A204.1 (cell line): ENCODE measurements at regions not wholly inside any gene's neighbourhood (a gene's known extent, or its start where the extent isn't known, plus 50 kb on each side); places are given as distances from the start of the nearest gene placed in this dataset.
"Not testable (repeated sequence)": the region's sequence is repeated elsewhere in the genome, so short reads cannot be mapped to it uniquely, and the experiment has no call there.

Source experiments
- FAIRE-seq: peaks from 2 replicates; lab custom pipeline; 2012; peaks lifted over from hg19 to GRCh38; lab: Jason Lieb, UNC

- no peak for FAIRE-seq
These were observed 302.8 kb upstream of the CRIM1 start for GRCh38 chr2:36052819-36053218.

DNA sequence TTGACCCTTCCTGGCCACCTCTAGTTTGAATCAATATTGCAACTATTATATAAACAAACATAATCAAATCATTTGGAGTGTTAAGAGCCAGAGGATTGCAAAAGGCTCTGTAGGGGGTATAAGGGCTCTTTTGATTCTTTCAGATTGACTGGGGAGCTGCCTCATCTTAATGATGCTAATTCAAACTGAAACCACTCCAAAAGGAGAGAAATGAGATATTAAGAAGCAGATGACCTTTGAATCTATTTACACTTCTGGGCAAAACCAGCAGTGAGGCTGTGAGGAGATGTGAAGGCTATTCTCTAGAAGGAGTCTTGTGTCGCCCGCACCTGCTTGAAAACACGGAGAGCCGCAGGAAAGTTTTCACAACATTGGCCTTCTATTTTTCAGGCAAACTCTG, 311.2 kb upstream of the CRIM1 start:
- FAIRE-seq = no peak

DNA sequence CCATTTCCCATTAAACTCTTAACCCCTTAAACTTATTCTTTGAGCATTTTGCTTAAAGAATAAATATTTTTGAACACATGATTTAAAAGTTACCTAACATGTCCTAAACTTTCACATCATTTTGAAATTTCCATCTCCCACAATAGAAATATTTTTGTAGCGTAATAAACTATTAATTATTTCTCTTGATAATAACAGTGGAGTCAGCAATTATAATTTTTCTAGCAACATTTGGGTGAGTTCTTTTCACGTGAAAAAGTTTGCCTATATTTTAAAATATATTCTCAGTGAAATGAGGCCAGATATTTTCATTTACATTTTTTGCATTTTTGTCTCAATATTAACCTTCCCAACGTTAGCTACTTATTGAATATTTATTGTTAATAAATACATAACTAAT, 320.4 kb upstream of the CRIM1 start:
- FAIRE-seq = no peak

GRCh38 chr2:36032046-36032445, 323.5 kb upstream of the CRIM1 start:
- no peak for FAIRE-seq

DNA sequence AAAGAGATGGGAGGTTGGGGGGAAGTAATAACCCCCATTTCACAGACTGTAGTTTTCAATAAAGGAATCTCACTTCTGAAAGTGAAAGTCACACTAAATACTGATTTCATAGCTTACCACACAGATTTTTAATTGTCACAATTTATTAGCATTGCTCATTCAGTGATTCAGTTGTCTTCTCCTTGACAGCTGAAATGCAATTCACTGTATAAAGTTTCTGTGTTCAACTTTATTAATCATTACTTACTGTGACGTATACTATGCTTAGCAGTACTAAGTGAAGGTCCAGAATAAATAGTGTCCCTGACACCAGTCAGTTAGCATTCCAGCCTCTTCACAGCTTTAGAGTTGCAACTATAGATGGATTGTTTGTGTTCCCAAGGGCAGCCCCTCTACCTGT, 324.1 kb upstream of the CRIM1 start:
- no peak for FAIRE-seq

DNA sequence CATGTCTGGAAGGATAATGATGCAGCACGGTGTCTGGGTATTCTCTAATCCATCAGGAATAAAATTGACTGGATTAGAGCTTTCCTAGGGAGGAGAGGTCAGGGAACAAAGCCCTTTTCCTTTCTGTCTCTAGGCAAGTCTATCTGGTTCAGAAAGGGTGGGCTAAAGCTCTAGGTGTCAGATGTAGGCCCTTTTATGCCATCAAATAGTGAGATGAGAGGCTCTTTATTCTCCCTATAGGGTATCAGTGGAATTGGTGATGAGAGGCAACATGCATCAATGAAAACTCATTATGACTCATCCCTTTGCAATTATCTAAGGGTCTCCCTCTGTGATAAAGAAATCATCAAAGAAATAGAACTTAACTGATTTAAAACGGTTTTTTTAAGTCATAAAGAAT, 328.0 kb upstream of the CRIM1 start:
- no peak for FAIRE-seq

DNA sequence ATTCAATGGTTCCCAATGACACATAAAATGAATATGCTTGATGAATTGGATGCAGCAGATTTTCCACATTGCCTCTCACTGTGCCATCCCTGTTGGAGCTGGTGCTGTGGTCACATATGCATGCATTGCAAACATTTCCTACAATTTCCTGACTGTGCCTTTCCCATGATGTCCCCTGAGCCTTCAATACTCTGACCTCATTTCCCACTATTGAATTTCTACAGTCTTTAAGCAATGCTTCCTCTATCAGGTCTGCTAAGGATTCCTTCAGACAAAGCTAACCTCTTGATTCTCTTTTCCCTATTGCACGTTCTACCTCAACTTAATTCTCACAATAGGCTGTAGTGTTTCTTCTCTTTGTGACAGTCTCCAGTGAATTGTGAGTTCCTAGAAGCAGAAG, 342.5 kb upstream of the CRIM1 start:
- no peak for FAIRE-seq

GRCh38 chr2:36006444-36006843, 349.1 kb upstream of the CRIM1 start:
- FAIRE-seq = no peak

DNA sequence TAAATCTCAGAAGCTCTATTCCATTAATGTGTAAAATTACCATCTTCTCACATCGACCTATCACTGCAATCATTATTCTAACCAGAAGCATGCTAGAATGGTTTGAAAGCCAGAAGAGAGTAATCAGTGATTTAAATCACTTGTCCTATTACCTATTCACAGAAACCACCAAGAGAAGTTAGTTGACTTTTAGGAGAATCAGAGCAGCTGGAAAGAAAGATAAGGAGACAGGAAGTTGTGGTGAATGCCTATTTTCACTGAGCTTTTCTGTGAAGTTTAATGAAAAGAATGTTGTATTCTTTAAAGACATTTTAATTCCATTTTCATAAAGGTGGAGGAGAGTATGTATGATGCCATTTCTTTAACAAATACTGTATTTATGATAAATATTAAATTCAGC, 352.6 kb upstream of the CRIM1 start:
- FAIRE-seq = no peak

- no peak for FAIRE-seq
These were observed 358.1 kb upstream of the CRIM1 start for GRCh38 chr2:35997488-35997887.

DNA sequence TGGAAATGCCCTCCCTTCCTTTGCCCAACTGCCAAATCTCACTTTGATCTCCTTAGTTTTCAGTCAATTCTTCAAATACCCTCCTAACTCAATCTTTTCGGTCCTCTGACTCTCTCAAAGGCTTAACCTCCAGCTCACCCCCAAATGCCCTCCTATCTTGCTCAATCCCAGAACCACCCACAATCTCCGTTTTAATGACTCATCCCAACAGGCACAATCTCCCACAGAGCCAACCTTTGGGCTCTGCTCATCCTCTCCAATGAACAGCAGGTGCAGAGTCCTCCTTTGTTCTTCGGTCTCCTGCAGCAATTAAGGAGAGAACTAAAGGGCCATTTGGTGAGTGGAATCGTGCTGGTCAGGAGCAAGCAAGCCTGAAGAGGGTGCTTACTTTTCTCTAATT, 366.1 kb upstream of the CRIM1 start:
- FAIRE-seq = no peak

GRCh38 chr2:35989040-35989439, 366.5 kb upstream of the CRIM1 start:
- FAIRE-seq = no peak

GRCh38 chr2:35986871-35987270, 368.7 kb upstream of the CRIM1 start:
- FAIRE-seq = no peak

DNA sequence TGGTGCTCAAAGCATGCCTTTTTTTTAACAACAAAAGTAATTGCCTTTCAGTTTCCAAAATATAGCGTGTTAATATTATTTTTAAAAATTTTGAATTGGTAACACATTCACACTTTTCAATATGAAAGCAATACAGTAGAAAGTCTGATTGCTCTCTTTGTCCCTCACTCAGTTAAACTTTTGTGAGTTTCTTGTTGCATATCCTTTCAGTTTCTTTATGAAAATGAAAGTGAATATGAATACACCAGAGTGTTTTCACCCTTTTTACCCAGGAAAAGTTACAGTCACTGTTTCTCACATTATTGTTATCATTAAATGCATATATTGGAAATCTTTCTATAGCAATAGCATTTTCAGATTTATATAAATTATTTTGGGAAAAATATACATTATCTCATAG, 377.4 kb upstream of the CRIM1 start:
- FAIRE-seq = no peak

DNA sequence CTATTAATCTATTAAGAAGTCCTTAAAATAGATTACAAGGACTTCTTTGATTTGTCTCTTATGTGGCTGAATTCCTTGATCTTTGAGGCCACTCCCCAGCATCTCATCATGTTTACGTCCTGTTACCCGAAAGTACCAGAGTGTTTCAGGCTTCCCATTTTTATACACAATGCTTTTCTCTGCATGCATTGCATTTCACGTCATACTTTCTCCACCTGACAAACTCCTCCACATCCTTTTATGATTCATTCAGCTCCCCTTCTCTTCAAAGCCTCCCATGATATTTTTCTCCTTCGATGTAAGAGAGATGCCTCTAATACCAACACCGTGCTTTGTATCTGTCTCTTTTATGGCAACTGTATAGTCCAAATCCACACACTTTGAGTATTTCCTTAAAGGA, 379.0 kb upstream of the CRIM1 start:
- no peak for FAIRE-seq

DNA sequence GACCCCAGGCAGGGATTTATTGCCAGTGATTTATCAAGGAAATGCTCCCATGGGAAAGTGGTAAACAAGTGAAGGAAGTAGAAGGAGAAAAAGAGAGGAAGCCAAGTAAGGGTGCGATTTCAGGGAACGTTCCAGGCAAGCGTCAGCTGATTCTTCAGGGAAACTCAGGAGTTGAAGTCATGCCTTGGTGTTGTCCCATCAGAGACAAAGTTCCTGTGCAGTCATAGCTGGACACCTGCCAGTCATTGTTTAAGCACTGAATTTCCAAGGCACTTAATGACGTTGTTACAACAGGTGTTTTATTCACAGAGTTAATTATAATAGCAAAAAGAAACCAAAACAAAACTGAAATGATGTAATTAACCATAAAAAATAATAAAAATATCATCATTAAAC, 381.8 kb upstream of the CRIM1 start:
- FAIRE-seq = no peak

DNA sequence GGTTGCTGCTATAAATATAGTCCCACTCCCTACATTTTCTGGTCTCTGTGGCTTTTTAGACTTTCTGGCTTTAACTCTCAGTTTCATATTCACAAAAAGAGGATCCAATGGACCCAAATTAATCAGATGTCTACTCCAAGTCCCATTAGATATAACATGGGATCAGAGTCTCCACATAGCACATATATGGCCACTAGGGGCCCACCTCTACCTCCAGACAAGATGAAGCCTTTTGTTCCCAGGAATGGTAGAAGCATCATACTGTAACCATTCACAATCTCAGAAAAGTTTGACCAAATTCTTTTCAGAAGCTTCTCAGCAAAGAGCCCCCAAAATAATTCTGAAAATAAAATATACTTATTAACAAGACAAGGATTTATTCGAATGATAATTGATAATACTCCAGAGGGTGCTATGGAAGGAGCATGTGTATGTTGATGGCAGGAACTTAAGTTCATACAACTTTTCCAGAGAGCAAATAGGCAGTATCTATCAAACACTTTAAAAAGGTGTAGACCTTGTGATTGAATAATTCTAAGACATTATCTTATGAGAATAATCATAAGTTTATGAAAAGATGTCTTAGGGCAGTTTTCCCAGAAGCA, 382.3 kb upstream of the CRIM1 start:
- FAIRE-seq = no peak

- no peak for FAIRE-seq
These were observed 391.8 kb upstream of the CRIM1 start for GRCh38 chr2:35963824-35964223.

DNA sequence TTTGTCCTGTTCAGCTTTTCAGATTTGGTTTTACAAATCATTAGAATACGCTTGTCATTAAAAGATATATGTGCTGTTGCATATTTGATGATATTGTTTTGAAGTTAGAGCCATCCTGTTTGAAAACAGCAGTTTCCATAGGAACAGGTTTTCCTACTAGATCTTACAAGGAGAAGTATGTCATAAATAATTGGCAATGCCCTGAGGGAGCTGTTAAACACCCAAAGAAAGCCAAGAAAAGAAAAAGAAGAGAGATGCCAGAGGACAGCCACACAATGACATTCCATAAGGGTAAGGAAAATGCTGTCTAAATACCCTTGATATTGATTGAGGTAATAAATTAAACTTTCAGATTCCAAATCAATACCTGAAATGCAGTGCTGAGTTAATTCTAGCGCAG, 392.2 kb upstream of the CRIM1 start:
- no peak for FAIRE-seq

GRCh38 chr2:35962585-35963146, 392.9 kb upstream of the CRIM1 start:
- no peak for FAIRE-seq

DNA sequence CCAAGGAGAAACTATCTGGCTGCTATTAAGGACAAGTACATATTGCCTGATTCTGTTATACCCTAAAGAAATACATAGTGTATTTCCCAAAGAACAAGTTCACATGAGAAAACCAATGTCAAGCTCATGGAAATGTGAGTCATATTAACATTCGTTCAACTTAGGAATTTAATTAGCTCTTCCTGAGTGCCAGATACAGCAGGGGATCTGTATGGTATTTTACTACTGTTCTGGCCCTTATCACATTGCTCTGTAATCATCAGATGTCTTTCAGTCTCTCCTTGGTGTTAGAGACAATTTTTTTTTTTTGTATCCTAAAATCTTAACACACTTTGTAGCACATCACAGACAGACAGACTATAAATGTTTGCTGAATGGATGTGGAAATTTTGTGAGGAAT, 395.0 kb upstream of the CRIM1 start:
- FAIRE-seq = no peak

GRCh38 chr2:35957053-35957452, 398.5 kb upstream of the CRIM1 start:
- not testable (repeated sequence) for FAIRE-seq

DNA sequence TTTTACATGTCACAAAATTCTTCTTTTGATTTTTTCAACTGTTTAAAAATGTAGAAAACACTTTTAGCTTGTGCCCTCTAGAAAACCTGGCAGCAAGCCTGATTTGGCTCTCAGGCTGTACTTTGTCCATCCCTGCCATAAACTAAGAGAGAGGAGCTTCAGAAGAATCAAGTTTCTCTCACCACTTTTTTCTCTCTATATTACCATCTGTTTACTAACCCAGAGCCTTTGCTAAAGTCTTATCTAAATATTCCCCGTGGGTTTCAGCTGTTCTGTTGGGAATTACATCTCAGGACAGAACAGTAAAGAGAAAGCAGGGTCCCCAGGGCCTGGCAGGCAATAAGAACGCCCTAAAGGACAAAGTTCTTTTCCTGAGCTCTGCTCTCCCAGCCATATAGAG, 409.1 kb upstream of the CRIM1 start:
- no peak for FAIRE-seq

GRCh38 chr2:35938838-35939237, 416.7 kb upstream of the CRIM1 start:
- FAIRE-seq = no peak

- no peak for FAIRE-seq
These were observed 422.5 kb upstream of the CRIM1 start for GRCh38 chr2:35933031-35933430.
